ENCODE measurements at regions not wholly inside any gene's neighbourhood (a gene's known extent, or its start where the extent isn't known, plus 50 kb on each side); places are given as distances from the start of the nearest gene placed in this dataset.
"Not testable (repeated sequence)": the region's sequence is repeated elsewhere in the genome, so short reads cannot be mapped to it uniquely, and the experiment has no call there.

- CTCF ChIA-PET, result no interaction called here
- POLR2A ChIA-PET (ENCODE audit: unreplicated experiment), result no interaction called here
- no peak overlapping the region for H3K4me3 ChIP-seq
- BruUV-seq (replicated peaks), result no TSS peak
- intact Hi-C loops (cut with micrococcal nuclease; ENCODE audit: unreplicated experiment), result no loop called here
- H3K4me2 ChIP-seq, result no peak overlapping the region
- no peaks in the 10 kb centered on the region for H3K9me3 ChIP-seq (ENCODE audit: insufficient read depth, low read depth)
- no peaks in the 10 kb centered on the region for H3K36me3 ChIP-seq (ENCODE audit: low read depth)
- DNase-seq, result no peak
- H2AFZ ChIP-seq, result no peak overlapping the region
- no peaks in the 10 kb centered on the region for H3K79me2 ChIP-seq (ENCODE audit: low read depth)
- peaks cover 13% of the 10 kb centered on the region; the same call in 1 of the 2 replicates for H3F3A ChIP-seq (ENCODE audit: insufficient read depth, low read depth)
- peaks cover 25% of the 10 kb centered on the region for H3K4me1 ChIP-seq (replicated peaks; ENCODE audit: insufficient read depth)
- TF ChIP-seq CTCF (conservative IDR thresholded peaks at IDR 0.05), result no peak
- TF ChIP-seq EZH2 (IDR thresholded peaks at IDR 0.05; ENCODE audit: low read depth), result no peak
- no peak overlapping the region for H3K27ac ChIP-seq
- H4K20me1 ChIP-seq (ENCODE audit: insufficient read depth), result no peaks in the 10 kb centered on the region
- H3K27me3 ChIP-seq (ENCODE audit: insufficient read depth, low read depth), result no peaks in the 10 kb centered on the region
- no peaks in the 10 kb centered on the region for H3K9me2 ChIP-seq (ENCODE audit: insufficient read depth)
Measured at GRCh38 chr9:129553277-129553676, 67.6 kb downstream of the C9orf50 start.

- TF ChIP-seq EZH2 (IDR thresholded peaks at IDR 0.05; ENCODE audit: low read depth), result no peak
- no peak for TF ChIP-seq CTCF (conservative IDR thresholded peaks at IDR 0.05)
- Histone ChIP-seq H3K27ac (no peak overlapping the region), H3K9me3 (ENCODE audit: insufficient read depth, low read depth) (no peaks in the 10 kb centered on the region), H3K4me3 (no peak overlapping the region), H3K9me2 (ENCODE audit: insufficient read depth) (no peaks in the 10 kb centered on the region), H3F3A (ENCODE audit: insufficient read depth, low read depth) (peaks cover 6% of the 10 kb centered on the region; the same call in 1 of the 2 replicates), H4K20me1 (ENCODE audit: insufficient read depth) (no peaks in the 10 kb centered on the region), H2AFZ (no peak overlapping the region), H3K27me3 (ENCODE audit: insufficient read depth, low read depth) (no peaks in the 10 kb centered on the region), H3K4me1 (replicated peaks; ENCODE audit: insufficient read depth) (peaks cover 13% of the 10 kb centered on the region), H3K36me3 (ENCODE audit: low read depth) (no peaks in the 10 kb centered on the region), H3K4me2 (no peak overlapping the region), H3K79me2 (ENCODE audit: low read depth) (no peaks in the 10 kb centered on the region)
- CTCF ChIA-PET, result interaction anchor here (0.5 kb wide), 1 partner anchor 378 kb away, joined by 3 read pairs; no protein-coding TSS in a partner anchor
- no peak for DNase-seq
- intact Hi-C loops (cut with micrococcal nuclease; ENCODE audit: unreplicated experiment), result no loop called here
- BruUV-seq (replicated peaks), result no TSS peak
- POLR2A ChIA-PET (ENCODE audit: unreplicated experiment), result no interaction called here
Measured at GRCh38 chr9:129552064-129552463, 68.8 kb downstream of the C9orf50 start.

- Histone ChIP-seq H3K27me3 (ENCODE audit: insufficient read depth, low read depth) (no peaks in the 10 kb centered on the region), H4K20me1 (ENCODE audit: insufficient read depth) (no peaks in the 10 kb centered on the region), H3K27ac (no peak overlapping the region), H3K79me2 (ENCODE audit: low read depth) (no peaks in the 10 kb centered on the region), H3K9me2 (ENCODE audit: insufficient read depth) (no peaks in the 10 kb centered on the region), H3K9me3 (ENCODE audit: insufficient read depth, low read depth) (no peaks in the 10 kb centered on the region), H3F3A (ENCODE audit: insufficient read depth, low read depth) (no peaks in the 10 kb centered on the region; the same call in 1 of the 2 replicates), H2AFZ (no peak overlapping the region), H3K4me3 (no peak overlapping the region), H3K36me3 (ENCODE audit: low read depth) (no peaks in the 10 kb centered on the region), H3K4me1 (replicated peaks; ENCODE audit: insufficient read depth) (peaks cover 7% of the 10 kb centered on the region), H3K4me2 (no peak overlapping the region)
- TF ChIP-seq CTCF (conservative IDR thresholded peaks at IDR 0.05) (no peak), EZH2 (IDR thresholded peaks at IDR 0.05; ENCODE audit: low read depth) (no peak)
- POLR2A ChIA-PET (ENCODE audit: unreplicated experiment), result no interaction called here
- DNase-seq, result no peak
- intact Hi-C loops (cut with micrococcal nuclease; ENCODE audit: unreplicated experiment), result no loop called here
- no TSS peak for BruUV-seq (replicated peaks)
- CTCF ChIA-PET, result interaction anchor here (0.5 kb wide), 1 partner anchor 378 kb away, joined by 3 read pairs; no protein-coding TSS in a partner anchor
Measured at GRCh38 chr9:129551393-129551973, 69.4 kb downstream of the C9orf50 start.

GRCh38 chr9:129550977-129551376 lies 69.9 kb downstream of the C9orf50 start:
- H3K79me2 ChIP-seq (ENCODE audit: low read depth); BruUV-seq (replicated peaks); H3K27ac ChIP-seq; H4K20me1 ChIP-seq (ENCODE audit: insufficient read depth); H2AFZ ChIP-seq; H3K4me2 ChIP-seq; POLR2A ChIA-PET (ENCODE audit: unreplicated experiment); H3K36me3 ChIP-seq (ENCODE audit: low read depth); H3K4me3 ChIP-seq; CTCF ChIA-PET; H3K9me3 ChIP-seq (ENCODE audit: insufficient read depth, low read depth); DNase-seq; H3K27me3 ChIP-seq (ENCODE audit: insufficient read depth, low read depth); H3K4me1 ChIP-seq (replicated peaks; ENCODE audit: insufficient read depth); H3K9me2 ChIP-seq (ENCODE audit: insufficient read depth); intact Hi-C loops (cut with micrococcal nuclease; ENCODE audit: unreplicated experiment); H3F3A ChIP-seq (ENCODE audit: insufficient read depth, low read depth): not testable (repeated sequence)
